GM18867 (cell line): ENCODE measurements at regions not wholly inside any gene's neighbourhood (a gene's known extent, or its start where the extent isn't known, plus 50 kb on each side); places are given as distances from the start of the nearest gene placed in this dataset.
"Not testable (repeated sequence)": the region's sequence is repeated elsewhere in the genome, so short reads cannot be mapped to it uniquely, and the experiment has no call there.

Experiments used
- ATAC-seq: cut with Tn5 transposase; IDR thresholded peaks from one replicate; pipeline ENCODE4 v1.9.1; 2021; ENCODE audit warnings: mild to moderate bottlenecking, moderate library complexity; ENCODE audit not compliant: unreplicated experiment

- no peak for ATAC-seq
Measured at GRCh38 chr13:39931505-39931904, 276.0 kb downstream of the COG6 start.

GRCh38 chr13:39932514-39932913 lies 277.1 kb downstream of the COG6 start:
- ATAC-seq: not testable (repeated sequence)

- ATAC-seq: peak; percentile 61
Measured at GRCh38 chr13:39935155-39935554, 279.7 kb downstream of the COG6 start.

GRCh38 chr13:39938596-39938995 lies 283.1 kb downstream of the COG6 start:
- ATAC-seq: no peak

DNA sequence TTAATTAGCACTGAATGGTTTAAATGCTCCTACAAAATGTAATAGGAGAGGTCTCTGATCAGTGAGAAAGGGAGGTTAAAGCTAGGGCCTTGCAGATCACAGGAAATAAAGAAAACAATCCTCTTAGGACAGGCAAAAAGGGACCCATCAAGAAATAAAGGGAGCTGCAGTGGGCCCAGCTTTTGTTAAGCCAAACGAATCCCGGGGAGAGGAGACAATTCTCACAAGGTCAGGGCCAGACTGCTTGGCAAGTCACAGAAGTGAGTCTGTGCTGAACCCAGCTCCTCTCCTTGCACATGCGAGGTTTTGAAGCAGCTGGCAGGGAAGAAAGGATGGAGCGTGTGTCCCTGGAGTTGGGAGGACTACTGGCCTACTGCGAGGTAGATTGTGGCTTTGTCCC lies 285.8 kb downstream of the COG6 start:
- no peak for ATAC-seq

- ATAC-seq: no peak
Measured at GRCh38 chr13:39941911-39942551, 286.6 kb downstream of the COG6 start.

DNA sequence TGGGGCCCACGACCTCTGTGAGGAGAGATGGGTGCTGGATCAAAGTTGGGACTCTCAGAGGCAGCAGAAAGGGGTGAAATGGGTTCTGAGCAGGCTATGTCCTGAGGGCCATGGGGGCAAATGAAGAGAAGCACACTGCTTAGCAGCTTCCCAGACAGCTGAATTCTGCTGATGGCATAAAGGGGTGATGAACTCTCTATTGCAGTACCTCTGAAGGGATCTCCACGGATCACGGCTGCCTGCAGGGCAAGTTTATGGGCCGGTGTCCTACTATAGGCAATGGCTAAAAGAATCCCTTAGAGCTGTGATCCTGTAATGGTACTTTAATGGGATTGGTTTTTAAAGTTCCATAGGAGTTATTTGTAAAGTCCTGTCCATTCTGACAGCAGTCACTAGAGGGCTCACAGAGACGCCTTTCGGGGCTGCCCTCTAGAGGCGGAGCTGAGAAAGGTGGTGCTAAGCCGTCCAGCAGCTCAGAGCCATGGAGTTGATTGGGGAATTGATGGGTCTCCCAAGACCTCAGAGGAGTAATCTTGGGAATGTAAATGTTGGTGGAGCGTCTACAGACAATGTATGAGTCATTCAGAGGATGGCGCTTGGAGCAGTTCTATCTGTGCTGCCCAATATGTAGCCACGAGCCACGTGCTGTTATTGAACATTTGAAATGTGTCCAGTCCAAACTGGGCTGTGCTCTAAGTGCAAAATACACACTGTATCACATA lies 287.3 kb downstream of the COG6 start:
- ATAC-seq: peak; percentile 99

DNA sequence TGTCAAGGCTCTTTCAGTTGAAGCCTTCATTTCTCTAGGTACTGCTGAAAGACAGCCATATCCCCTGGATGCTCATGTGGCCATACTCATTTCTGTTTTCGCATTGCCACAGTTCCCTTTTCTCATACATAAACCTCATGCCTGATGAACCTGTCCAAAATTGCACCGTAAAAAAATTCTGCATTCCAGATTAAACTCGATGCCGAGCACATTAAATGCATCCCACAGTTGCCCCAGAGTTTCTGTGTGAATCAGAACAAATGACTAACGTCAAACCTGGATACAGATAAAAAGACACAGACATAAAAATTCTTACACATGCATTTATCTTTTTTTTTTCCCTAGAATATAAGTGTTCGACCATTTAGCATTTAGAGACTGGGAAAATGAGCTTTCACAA lies 288.2 kb downstream of the COG6 start:
- ATAC-seq: no peak

GRCh38 chr13:39945226-39945625 lies 289.8 kb downstream of the COG6 start:
- no peak for ATAC-seq

DNA sequence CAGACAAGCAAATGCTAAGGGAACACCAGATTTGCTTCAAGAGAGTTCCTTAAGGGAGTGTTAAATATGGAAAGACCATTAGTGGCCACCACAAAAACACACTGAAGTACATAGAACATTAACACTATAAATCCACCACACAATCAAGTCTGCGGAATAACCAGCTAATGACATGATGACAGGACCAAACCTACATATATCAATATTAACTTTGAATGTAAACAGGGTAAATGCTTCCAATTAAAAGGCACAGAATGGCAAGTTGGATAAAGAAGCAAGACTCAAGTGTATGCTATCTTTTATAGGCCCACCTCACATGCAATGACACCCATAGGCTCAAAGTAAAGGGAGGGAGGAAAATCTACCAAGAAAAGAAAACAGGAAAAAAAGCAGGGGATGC lies 291.3 kb downstream of the COG6 start:
- no peak for ATAC-seq

DNA sequence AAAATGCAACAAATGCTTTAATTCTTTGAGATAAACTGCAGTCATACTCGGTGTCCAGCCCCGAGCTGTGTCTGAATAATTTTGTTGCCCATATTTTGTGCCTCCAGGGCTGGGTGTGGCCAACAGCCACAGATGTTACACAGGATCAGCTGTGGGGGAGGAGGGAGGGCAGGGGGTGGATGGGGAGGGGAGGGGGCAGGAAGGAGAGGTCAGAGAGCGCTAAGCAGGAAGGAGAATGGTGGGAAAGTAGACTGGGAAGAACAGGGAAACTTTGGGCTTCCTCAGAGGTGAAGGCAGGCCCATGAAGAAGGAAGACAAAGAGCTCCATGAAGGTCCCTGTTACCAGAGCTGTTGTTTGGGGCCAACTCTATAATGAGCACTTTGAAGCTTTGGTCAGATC lies 295.8 kb downstream of the COG6 start:
- no peak for ATAC-seq

- no peak for ATAC-seq
Measured at GRCh38 chr13:39952249-39953233, 297.1 kb downstream of the COG6 start.

GRCh38 chr13:39954476-39954875 lies 299.0 kb downstream of the COG6 start:
- ATAC-seq: no peak

DNA sequence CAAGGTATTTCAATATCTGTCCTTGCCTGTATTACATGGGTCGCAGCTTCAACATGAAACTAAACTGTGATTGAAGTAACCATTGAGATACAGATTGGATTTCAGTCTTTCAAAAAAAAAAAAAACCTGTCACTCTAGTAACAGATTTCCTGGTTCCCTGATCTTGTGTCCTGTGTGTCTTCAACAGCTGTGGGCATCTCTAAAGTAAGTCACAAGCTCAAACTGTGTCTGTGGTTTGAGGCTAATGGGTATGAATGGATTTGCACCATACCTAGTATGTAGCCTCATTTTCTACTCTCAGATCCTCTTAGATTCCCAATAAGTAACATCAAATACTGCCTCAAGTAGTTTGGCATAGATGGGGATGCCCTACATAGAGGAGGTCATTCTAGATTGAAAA lies 300.1 kb downstream of the COG6 start:
- peak; percentile 51 for ATAC-seq

DNA sequence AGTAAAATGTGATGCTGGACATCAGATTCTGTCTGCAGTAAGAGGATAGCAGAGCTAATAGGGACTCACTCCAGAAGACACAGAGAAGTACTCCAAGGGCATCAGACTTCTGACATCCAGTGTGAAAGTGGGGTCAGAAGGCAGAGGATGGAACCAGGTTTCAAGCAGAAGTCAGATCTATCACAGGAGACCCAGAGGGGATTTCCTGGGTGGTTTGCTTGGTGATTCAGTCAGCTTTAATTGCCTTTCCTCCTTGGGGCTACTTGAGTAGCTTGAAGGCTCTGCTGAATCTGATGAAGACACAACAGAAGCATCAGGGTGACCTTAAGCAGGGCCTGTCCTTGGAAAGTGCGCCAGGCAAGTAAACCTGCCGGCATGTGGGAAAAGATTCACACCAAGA lies 300.6 kb downstream of the COG6 start:
- ATAC-seq: peak; percentile 61

DNA sequence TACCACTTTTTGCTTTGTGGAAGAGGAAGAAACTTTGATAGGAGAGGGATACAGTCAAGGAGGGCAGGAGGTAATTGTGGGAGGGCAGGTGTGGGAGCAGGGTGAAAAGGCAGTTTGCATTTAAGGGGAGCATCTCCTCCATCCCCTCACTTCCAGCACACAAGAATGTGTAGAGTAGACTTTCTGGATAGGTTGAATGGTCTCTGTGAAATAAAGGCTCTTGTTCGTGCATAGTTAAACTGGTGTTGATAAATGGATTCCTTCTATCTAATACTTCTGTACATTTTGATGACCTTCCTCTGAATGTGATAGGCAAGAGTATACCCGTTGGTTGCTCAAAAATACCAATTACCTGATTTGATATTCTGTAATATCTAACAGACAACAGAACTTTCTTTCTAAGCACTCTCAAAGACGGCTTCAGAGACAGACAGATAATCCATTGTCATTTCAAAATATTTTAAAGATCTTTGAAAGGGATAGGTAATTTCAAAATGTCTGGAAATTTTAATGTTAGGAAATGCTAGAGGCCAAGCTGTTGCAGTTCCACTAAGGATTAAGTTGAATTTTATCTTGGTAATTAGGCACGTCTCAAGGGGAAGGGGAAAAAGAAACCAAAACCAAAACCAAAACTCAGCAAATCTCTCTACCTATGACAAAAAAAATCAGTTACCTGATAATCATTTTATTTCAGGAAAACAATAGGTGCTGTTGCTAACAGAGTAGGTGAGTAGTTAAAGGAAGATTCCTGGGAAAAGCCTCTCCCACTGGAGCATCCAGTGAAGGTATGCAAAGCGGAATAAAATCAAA lies 302.6 kb downstream of the COG6 start:
- ATAC-seq: no peak

DNA sequence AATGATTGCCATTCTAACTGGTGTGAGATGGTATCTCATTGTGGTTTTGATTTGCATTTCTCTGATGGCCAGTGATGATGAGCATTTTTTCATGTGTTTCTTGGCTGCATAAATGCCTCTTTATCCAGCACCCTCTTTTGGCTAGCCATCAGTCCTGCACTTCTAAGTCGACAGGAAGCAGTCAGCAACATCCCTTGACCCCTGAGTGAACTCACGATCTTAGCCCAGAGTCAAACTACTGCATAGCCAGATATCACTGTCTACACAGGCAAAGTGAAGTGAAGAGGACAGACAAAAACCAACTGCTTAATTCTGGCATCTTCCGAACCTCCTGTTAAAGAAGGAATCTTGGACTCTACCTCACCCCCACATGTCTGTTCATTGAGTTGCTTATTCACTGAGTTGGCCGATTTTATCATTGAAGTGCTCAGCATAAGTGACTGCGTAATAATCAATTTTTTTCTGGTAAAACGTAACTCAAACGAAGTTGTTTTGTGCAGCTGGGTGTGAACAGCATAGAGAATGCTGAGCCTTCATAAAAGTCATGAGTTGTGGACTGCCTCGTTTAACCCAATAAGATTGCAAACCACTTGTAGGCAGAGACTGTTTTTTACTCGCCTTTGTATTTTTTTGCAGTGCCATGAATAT lies 304.2 kb downstream of the COG6 start:
- ATAC-seq: no peak

DNA sequence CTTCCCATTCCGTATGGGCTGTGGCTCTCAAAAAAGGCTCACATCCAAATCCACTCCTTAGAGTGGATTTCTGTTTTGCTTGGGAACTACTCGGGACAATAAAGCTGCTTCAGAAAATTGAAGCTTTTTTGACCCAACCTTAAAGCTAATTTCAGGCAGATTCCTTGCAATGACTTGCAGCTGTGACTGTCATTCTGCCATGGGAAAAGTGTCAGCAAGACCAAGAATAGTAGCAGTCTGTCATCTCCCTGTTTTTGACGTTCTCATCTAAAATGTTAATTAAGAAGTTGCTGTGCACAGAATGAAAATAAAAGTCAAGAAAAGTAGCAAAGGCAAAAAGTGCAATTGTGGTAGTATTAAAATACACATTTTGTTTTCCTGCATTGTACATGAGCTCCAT lies 304.7 kb downstream of the COG6 start:
- ATAC-seq: no peak

- no peak for ATAC-seq
Measured at GRCh38 chr13:39961036-39961435, 305.6 kb downstream of the COG6 start.

DNA sequence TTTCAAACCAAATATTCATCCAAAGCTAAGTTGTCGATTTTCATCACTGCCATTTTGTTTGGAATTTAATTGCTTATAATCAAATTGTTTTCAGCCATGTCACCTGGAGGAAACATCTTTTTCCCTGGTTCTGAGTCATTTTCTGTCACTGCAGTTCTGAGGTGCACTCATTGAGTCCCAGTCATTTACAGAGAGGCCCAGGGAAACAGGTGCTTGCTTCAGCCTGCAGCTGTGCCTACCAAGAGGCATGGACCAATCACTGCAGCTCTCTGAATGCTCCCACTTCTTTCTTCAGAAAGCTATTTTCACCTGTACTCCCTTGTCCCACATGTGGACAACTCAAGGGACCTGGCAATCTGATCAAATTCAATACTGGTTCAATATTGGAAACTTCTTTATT lies 308.1 kb downstream of the COG6 start:
- no peak for ATAC-seq
